ENCODE measurements at regions not wholly inside any gene's neighbourhood (a gene's known extent, or its start where the extent isn't known, plus 50 kb on each side); places are given as distances from the start of the nearest gene placed in this dataset.

DNA sequence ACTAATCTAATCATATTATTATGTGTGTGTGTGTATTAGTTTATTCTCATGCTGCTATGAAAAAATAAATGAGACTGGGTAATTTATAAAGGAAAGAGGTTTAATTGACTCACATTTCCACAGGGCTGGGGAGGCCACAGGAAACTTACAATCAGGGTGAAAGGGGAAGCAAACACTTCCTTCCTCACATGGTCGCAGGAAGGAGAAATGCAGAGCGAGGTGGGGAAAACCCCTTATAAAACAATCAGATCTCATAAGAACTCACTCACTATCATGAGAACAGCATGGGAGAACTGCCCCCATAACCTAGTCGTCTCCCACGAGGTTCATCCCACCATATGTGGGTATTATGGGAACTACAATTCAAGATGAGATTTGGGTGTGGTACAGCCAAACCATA, 190.9 kb upstream of the TAPT1 start:
- no peak for TF ChIP-seq CHD1 (IDR thresholded peaks at IDR 0.05; ENCODE audit: low read depth, low read length)
- TF ChIP-seq MAX (IDR thresholded peaks at IDR 0.05): no peak
- TF ChIP-seq, protein P1, sequence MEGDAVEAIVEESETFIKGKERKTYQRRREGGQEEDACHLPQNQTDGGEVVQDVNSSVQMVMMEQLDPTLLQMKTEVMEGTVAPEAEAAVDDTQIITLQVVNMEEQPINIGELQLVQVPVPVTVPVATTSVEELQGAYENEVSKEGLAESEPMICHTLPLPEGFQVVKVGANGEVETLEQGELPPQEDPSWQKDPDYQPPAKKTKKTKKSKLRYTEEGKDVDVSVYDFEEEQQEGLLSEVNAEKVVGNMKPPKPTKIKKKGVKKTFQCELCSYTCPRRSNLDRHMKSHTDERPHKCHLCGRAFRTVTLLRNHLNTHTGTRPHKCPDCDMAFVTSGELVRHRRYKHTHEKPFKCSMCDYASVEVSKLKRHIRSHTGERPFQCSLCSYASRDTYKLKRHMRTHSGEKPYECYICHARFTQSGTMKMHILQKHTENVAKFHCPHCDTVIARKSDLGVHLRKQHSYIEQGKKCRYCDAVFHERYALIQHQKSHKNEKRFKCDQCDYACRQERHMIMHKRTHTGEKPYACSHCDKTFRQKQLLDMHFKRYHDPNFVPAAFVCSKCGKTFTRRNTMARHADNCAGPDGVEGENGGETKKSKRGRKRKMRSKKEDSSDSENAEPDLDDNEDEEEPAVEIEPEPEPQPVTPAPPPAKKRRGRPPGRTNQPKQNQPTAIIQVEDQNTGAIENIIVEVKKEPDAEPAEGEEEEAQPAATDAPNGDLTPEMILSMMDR (IDR thresholded peaks at IDR 0.05; ENCODE audit: control extremely low read depth in 1 of 3, insufficient read depth in 1 of 3, low read depth in 1 of 3, low read length in 3 of 3): no peak
- TF ChIP-seq KDM1A (IDR thresholded peaks at IDR 0.05; ENCODE audit: borderline replicate concordance, low read length): no peak
